Naive thymus-derived CD4-positive, alpha-beta T cell (primary cell): ENCODE measurements at regions not wholly inside any gene's neighbourhood (a gene's known extent, or its start where the extent isn't known, plus 50 kb on each side); places are given as distances from the start of the nearest gene placed in this dataset.

Experiments used
- ATAC-seq: fragments of 150-1000 bp; cut with Tn5 transposase; 2 replicates; pipeline ENCODE4 v1.10.0; 2021; ENCODE audit warnings: mild to moderate bottlenecking, moderate library complexity
- CTCF ChIA-PET: fragments of 350-600 bp; sonication (Branson Sonifier 250); formaldehyde crosslinking; loops from one replicate; lab custom pipeline; 2021; ENCODE audit warnings: antibody characterized with exemption; lab: Charles Lee
- POLR2A ChIA-PET: fragments of 350-600 bp; sonication (Branson Sonifier 250); formaldehyde crosslinking; loops from one replicate; lab custom pipeline; 2021; ENCODE audit warnings: antibody characterized with exemption, inconsistent platforms; lab: Charles Lee
- DNase-seq, 9 donors: peaks; one replicate each; pipeline versions ENCODE4 v3.0.0 to v3.0.0-alpha.2; 2020 to 2022; ENCODE audit warnings: mixed read lengths in 1 of 9
- H3K27ac ChIP-seq: one replicate; pipeline ENCODE4 v1.7.0; 2013; ENCODE audit warnings: mild to moderate bottlenecking, low read depth, low read length, moderate library complexity
- H3K27me3 ChIP-seq, 2 donors: one replicate each; pipeline ENCODE4 v1.7.0; 2013; ENCODE audit warnings: low read length in 2 of 2, mild to moderate bottlenecking in 2 of 2, moderate library complexity in 2 of 2; ENCODE audit not compliant: control insufficient read depth in 2 of 2, insufficient read depth in 2 of 2
- H3K36me3 ChIP-seq, 3 experiments: 1 replicate in 2 of 3; 2 replicates in 1 of 3; pipeline ENCODE4 v1.7.0; 2013; ENCODE audit warnings: low read length in 3 of 3, mild to moderate bottlenecking in 3 of 3, moderate library complexity in 1 of 3; ENCODE audit not compliant: insufficient read depth in 3 of 3, control insufficient read depth in 2 of 3
- H3K4me1 ChIP-seq, 2 donors: one replicate each; pipeline ENCODE4 v1.7.0; 2013; ENCODE audit warnings: low read length in 2 of 2, mild to moderate bottlenecking in 2 of 2, moderate library complexity in 1 of 2; ENCODE audit not compliant: control insufficient read depth in 2 of 2, insufficient read depth in 2 of 2
- H3K4me3 ChIP-seq: 2 replicates; pipeline ENCODE4 v1.7.0; 2013; ENCODE audit warnings: mild to moderate bottlenecking, low read length
- H3K9me3 ChIP-seq, 3 experiments: 1 replicate in 2 of 3; 2 replicates in 1 of 3; pipeline ENCODE4 v1.7.0; 2013; ENCODE audit warnings: low read length in 3 of 3; ENCODE audit not compliant: control insufficient read depth in 2 of 3
- H3K27ac Mint-ChIP-seq, 9 donors: one replicate each; pipeline ENCODE4 v1.8.0; 2020 to 2022; ENCODE audit warnings: mixed read lengths in 9 of 9, mild to moderate bottlenecking in 8 of 9, moderate library complexity in 5 of 9, inconsistent platforms in 2 of 9
- H3K27me3 Mint-ChIP-seq, 5 donors: one replicate each; pipeline ENCODE4 v1.8.0; 2021 to 2022; ENCODE audit warnings: mixed read lengths in 5 of 5, mild to moderate bottlenecking in 1 of 5
- H3K36me3 Mint-ChIP-seq, 5 donors: one replicate each; pipeline ENCODE4 v1.8.0; 2020 to 2022; ENCODE audit warnings: mixed read lengths in 5 of 5, mild to moderate bottlenecking in 3 of 5, inconsistent platforms in 1 of 5
- H3K4me1 Mint-ChIP-seq, 7 donors: one replicate each; pipeline ENCODE4 v1.8.0; 2020 to 2022; ENCODE audit warnings: mixed read lengths in 7 of 7, mild to moderate bottlenecking in 3 of 7, inconsistent platforms in 1 of 7
- H3K4me3 Mint-ChIP-seq, 10 donors: one replicate each; pipeline ENCODE4 v1.8.0; 2020 to 2022; ENCODE audit warnings: mild to moderate bottlenecking in 10 of 10, mixed read lengths in 10 of 10, moderate library complexity in 6 of 10, inconsistent platforms in 2 of 10
- H3K9me3 Mint-ChIP-seq, 11 donors: one replicate each; pipeline ENCODE4 v1.8.0; 2020 to 2022; ENCODE audit warnings: mixed read lengths in 11 of 11, mild to moderate bottlenecking in 4 of 11, inconsistent platforms in 1 of 11, moderate library complexity in 1 of 11
- intact Hi-C, 2 donors: fragments of 100-400 bp; cut with micrococcal nuclease; formaldehyde crosslinking; loops; one replicate each; pipeline ENCODE4 v1.15.1; 2023

DNA sequence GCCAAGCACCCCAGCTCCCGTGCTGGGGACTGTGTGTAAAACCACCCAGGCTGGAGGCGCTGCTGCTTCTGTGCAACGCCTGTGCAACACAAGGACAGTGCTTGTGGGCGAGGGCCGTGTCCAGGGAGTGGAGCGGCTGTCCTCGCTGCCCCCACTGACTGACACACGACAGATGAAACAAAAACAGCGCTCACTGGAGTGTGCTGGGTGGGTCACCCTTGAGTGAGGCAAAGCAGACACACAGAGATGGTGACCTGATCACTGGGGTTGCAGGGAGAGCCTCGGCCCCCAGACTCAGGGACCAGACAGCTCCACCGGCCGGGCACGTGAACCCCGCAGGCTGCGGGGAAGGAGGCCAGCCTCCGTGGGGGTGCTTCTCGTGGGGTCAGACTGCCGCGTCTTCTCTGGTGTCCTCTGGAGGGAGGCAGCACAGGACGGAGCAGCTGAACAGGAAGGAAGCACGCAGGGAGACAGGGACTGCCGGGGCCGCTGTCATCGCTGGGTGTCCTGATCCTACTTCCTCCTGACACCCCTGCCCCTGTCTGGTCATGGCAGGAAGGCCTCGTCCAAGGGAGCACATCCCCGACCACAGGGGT, 75.9 kb upstream of the CST7 start:
- Mint-ChIP-seq H3K4me3 (no peak overlapping the region), H3K4me1 (no peaks in the 10 kb centered on the region), H3K27me3 (peaks cover 0 to 33% (median 13%) of the 10 kb centered on the region in 5 donors), H3K9me3 (peaks cover 0 to 1% (median 0%) of the 10 kb centered on the region in 11 donors), H3K36me3 (no peaks in the 10 kb centered on the region), H3K27ac (no peak overlapping the region)
- intact Hi-C loops, result no loop called here
- no peak overlapping the region for H3K27ac ChIP-seq
- ChIA-PET POLR2A (no interaction called here), CTCF (no interaction called here)
- H3K4me3 ChIP-seq, result no peak overlapping the region
- no peaks in the 10 kb centered on the region for H3K36me3 ChIP-seq
- no peaks in the 10 kb centered on the region for H3K27me3 ChIP-seq
- no peaks in the 10 kb centered on the region for H3K9me3 ChIP-seq
- H3K4me1 ChIP-seq, result no peaks in the 10 kb centered on the region
- ATAC-seq (no peak), DNase-seq (no peak)

DNA sequence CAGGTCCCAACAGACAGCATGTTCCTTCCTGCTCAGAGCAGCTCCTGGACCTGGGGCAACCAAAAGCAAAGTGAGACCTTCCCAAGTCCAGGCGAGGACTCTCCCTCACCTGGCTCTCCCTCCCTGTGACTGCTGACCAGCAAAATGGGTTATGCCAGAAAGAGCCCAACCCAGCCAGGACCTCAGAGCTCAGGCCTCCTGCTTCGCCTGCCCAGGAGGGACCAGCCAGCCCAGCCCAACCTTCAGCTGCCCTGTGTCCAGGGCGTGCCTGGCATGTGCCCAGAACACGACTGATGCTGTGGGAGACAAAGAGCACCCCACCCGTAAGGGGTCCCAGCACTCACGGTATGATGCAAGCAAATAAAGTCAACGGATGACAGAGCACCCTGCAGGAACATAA, 74.0 kb upstream of the CST7 start:
- CTCF ChIA-PET, result no interaction called here
- ATAC-seq (no peak), DNase-seq (no peak)
- Mint-ChIP-seq H3K4me3 (no peak overlapping the region), H3K27ac (no peak overlapping the region), H3K27me3 (peaks cover 0 to 33% (median 13%) of the 10 kb centered on the region in 5 donors), H3K9me3 (peaks cover 0 to 1% (median 0%) of the 10 kb centered on the region in 11 donors), H3K36me3 (no peaks in the 10 kb centered on the region), H3K4me1 (no peaks in the 10 kb centered on the region)
- Histone ChIP-seq H3K4me1 (no peaks in the 10 kb centered on the region), H3K27me3 (no peaks in the 10 kb centered on the region), H3K36me3 (no peaks in the 10 kb centered on the region), H3K9me3 (no peaks in the 10 kb centered on the region), H3K27ac (no peak overlapping the region), H3K4me3 (no peak overlapping the region)
- POLR2A ChIA-PET, result no interaction called here
- intact Hi-C loops, result no loop called here

- Histone ChIP-seq H3K27ac (no peak overlapping the region), H3K9me3 (no peaks in the 10 kb centered on the region), H3K4me3 (no peak overlapping the region), H3K4me1 (no peaks in the 10 kb centered on the region), H3K36me3 (no peaks in the 10 kb centered on the region), H3K27me3 (no peaks in the 10 kb centered on the region)
- H3K4me3 Mint-ChIP-seq, result no peak overlapping the region
- no peak overlapping the region for H3K27ac Mint-ChIP-seq
- CTCF ChIA-PET, result no interaction called here
- peaks cover 5 to 15% (median 10%) of the 10 kb centered on the region in 5 donors for H3K27me3 Mint-ChIP-seq
- H3K4me1 Mint-ChIP-seq, result no peaks in the 10 kb centered on the region
- H3K36me3 Mint-ChIP-seq, result no peaks in the 10 kb centered on the region
- DNase-seq, result no peak
- no peak for ATAC-seq
- intact Hi-C loops, result no loop called here
- POLR2A ChIA-PET, result no interaction called here
- peaks cover 0 to 4% (median 0%) of the 10 kb centered on the region in 11 donors for H3K9me3 Mint-ChIP-seq
Observed at GRCh38 chr20:24877652-24878051, 71.4 kb upstream of the CST7 start.

DNA sequence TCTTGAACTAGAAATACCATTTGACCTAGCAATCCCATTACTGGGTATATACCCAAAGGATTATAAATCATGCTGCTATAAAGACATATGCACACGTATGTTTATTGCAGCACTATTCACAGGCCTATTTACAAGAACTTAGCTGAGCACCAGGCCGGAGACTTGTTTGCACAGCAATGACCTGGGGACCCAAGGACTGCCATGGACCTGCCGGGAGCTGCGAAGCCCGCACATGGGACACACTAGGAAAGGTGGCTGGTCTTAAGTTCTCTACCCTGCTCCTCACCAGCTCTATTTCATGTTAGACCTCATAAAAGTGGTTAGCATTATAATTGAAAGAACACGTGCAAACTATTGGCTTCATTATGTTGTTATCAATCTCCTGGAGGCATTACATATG, 70.4 kb upstream of the CST7 start:
- DNase-seq (no peak), ATAC-seq (no peak)
- Mint-ChIP-seq H3K27ac (no peak overlapping the region), H3K9me3 (peaks cover 3 to 11% (median 7%) of the 10 kb centered on the region in 11 donors), H3K27me3 (peaks cover 12 to 17% (median 13%) of the 10 kb centered on the region in 5 donors), H3K4me1 (no peaks in the 10 kb centered on the region), H3K36me3 (peaks cover 0 to 7% (median 0%) of the 10 kb centered on the region in 5 donors), H3K4me3 (no peak overlapping the region)
- Histone ChIP-seq H3K4me1 (no peaks in the 10 kb centered on the region), H3K27ac (no peak overlapping the region), H3K9me3 (no peaks in the 10 kb centered on the region), H3K27me3 (no peaks in the 10 kb centered on the region), H3K36me3 (no peaks in the 10 kb centered on the region), H3K4me3 (no peak overlapping the region)
- ChIA-PET POLR2A (no interaction called here), CTCF (interaction anchor here (0.7 kb wide), 1 partner anchor 139 kb away, joined by 3 read pairs; no protein-coding TSS in a partner anchor)
- intact Hi-C loops, result no loop called here

DNA sequence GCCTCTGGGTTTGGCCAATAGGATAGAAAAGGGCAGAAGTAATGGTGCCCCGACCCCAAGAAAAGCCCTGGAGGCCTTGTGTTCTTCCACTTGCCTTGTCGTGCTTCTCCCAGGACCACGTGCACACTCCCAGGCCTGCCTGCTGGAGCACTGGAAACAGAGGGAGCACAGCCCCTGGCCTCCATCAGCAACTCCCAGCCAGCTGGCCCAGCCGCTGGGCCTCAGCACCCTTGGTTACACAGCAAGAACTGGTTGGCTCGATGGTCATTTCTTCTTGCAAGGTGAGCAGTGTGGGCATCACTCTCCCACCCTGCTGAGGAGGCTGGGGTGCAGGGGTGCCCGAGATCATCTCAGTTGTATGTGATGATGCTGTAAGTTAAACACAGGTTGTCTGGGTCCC, 69.2 kb upstream of the CST7 start:
- Mint-ChIP-seq H3K36me3 (peaks cover 0 to 10% (median 0%) of the 10 kb centered on the region in 5 donors), H3K4me1 (no peaks in the 10 kb centered on the region), H3K27me3 (peaks cover 10 to 21% (median 11%) of the 10 kb centered on the region in 5 donors), H3K9me3 (peaks cover 5 to 18% (median 13%) of the 10 kb centered on the region in 11 donors), H3K27ac (no peak overlapping the region), H3K4me3 (no peak overlapping the region)
- ATAC-seq, result no peak
- Histone ChIP-seq H3K9me3 (no peaks in the 10 kb centered on the region), H3K36me3 (no peaks in the 10 kb centered on the region), H3K27ac (no peak overlapping the region), H3K4me1 (no peaks in the 10 kb centered on the region), H3K27me3 (no peaks in the 10 kb centered on the region), H3K4me3 (no peak overlapping the region)
- no peak for DNase-seq
- CTCF ChIA-PET, result no interaction called here
- POLR2A ChIA-PET, result no interaction called here
- intact Hi-C loops, result no loop called here

- Histone ChIP-seq H3K27ac (no peak overlapping the region), H3K4me3 (no peak overlapping the region), H3K36me3 (no peaks in the 10 kb centered on the region), H3K27me3 (no peaks in the 10 kb centered on the region), H3K4me1 (no peaks in the 10 kb centered on the region), H3K9me3 (no peaks in the 10 kb centered on the region)
- H3K36me3 Mint-ChIP-seq, result peaks cover 0 to 10% (median 0%) of the 10 kb centered on the region in 5 donors
- ATAC-seq (no peak), DNase-seq (no peak)
- H3K4me1 Mint-ChIP-seq, result no peaks in the 10 kb centered on the region
- intact Hi-C loops, result no loop called here
- H3K4me3 Mint-ChIP-seq, result no peak overlapping the region
- H3K27ac Mint-ChIP-seq, result no peak overlapping the region
- H3K27me3 Mint-ChIP-seq, result peaks cover 5 to 21% (median 11%) of the 10 kb centered on the region in 5 donors
- CTCF ChIA-PET, result no interaction called here
- peaks cover 5 to 18% (median 13%) of the 10 kb centered on the region in 11 donors for H3K9me3 Mint-ChIP-seq
- POLR2A ChIA-PET, result no interaction called here
Observed at GRCh38 chr20:24880356-24880755, 68.7 kb upstream of the CST7 start.

- intact Hi-C loops, result no loop called here
- no peaks in the 10 kb centered on the region for H3K36me3 Mint-ChIP-seq
- no peak overlapping the region for H3K4me3 ChIP-seq
- no peaks in the 10 kb centered on the region for H3K4me1 ChIP-seq
- H3K36me3 ChIP-seq, result no peaks in the 10 kb centered on the region
- no peak overlapping the region for H3K27ac Mint-ChIP-seq
- ChIA-PET POLR2A (no interaction called here), CTCF (no interaction called here)
- ATAC-seq (no peak), DNase-seq (no peak)
- H3K27me3 Mint-ChIP-seq, result peaks cover 0 to 17% (median 8%) of the 10 kb centered on the region in 5 donors
- no peaks in the 10 kb centered on the region for H3K4me1 Mint-ChIP-seq
- H3K4me3 Mint-ChIP-seq, result no peak overlapping the region
- H3K27me3 ChIP-seq, result no peaks in the 10 kb centered on the region
- H3K9me3 Mint-ChIP-seq, result peaks cover 0 to 2% (median 0%) of the 10 kb centered on the region in 11 donors
- no peak overlapping the region for H3K27ac ChIP-seq
- no peaks in the 10 kb centered on the region for H3K9me3 ChIP-seq
Observed at GRCh38 chr20:24890286-24890685, 58.8 kb upstream of the CST7 start.
